HG03439 (cell line): ENCODE measurements at regions not wholly inside any gene's neighbourhood (a gene's known extent, or its start where the extent isn't known, plus 50 kb on each side); places are given as distances from the start of the nearest gene placed in this dataset.

Experiments
- ATAC-seq: cut with Tn5 transposase; IDR thresholded peaks from one replicate; pipeline ENCODE4 v1.9.1; 2021; ENCODE audit warnings: mild to moderate bottlenecking, moderate library complexity; ENCODE audit not compliant: unreplicated experiment

GRCh38 chr6:93972791-93973190 lies 553.4 kb upstream of the EPHA7 start:
- no peak for ATAC-seq

GRCh38 chr6:93970684-93971083 lies 551.3 kb upstream of the EPHA7 start:
- no peak for ATAC-seq

GRCh38 chr6:93968126-93968525 lies 548.8 kb upstream of the EPHA7 start:
- no peak for ATAC-seq

- no peak for ATAC-seq
These were observed 545.6 kb upstream of the EPHA7 start for GRCh38 chr6:93964926-93965325.

GRCh38 chr6:93964321-93964720 lies 545.0 kb upstream of the EPHA7 start:
- no peak for ATAC-seq

GRCh38 chr6:93962566-93962965 lies 543.2 kb upstream of the EPHA7 start:
- no peak for ATAC-seq

- ATAC-seq, result no peak
These were observed 535.2 kb upstream of the EPHA7 start for GRCh38 chr6:93954584-93954983.

GRCh38 chr6:93943661-93944060 lies 524.3 kb upstream of the EPHA7 start:
- no peak for ATAC-seq

- ATAC-seq, result no peak
These were observed 521.0 kb upstream of the EPHA7 start for GRCh38 chr6:93940381-93940780.

GRCh38 chr6:93932175-93932574 lies 512.8 kb upstream of the EPHA7 start:
- no peak for ATAC-seq

GRCh38 chr6:93927731-93928130 lies 508.4 kb upstream of the EPHA7 start:
- ATAC-seq, result no peak

GRCh38 chr6:93919365-93919764 lies 500.0 kb upstream of the EPHA7 start:
- ATAC-seq, result no peak

- ATAC-seq, result no peak
These were observed 498.9 kb upstream of the EPHA7 start for GRCh38 chr6:93918258-93918657.

GRCh38 chr6:93917216-93917615 lies 497.9 kb upstream of the EPHA7 start:
- ATAC-seq, result no peak

- no peak for ATAC-seq
These were observed 497.4 kb upstream of the EPHA7 start for GRCh38 chr6:93916716-93917115.

- ATAC-seq, result no peak
These were observed 496.6 kb upstream of the EPHA7 start for GRCh38 chr6:93915961-93916360.

GRCh38 chr6:93902517-93902916 lies 483.2 kb upstream of the EPHA7 start:
- no peak for ATAC-seq

- ATAC-seq, result no peak
These were observed 480.8 kb upstream of the EPHA7 start for GRCh38 chr6:93900142-93900541.

GRCh38 chr6:93896081-93896480 lies 476.7 kb upstream of the EPHA7 start:
- ATAC-seq, result no peak

GRCh38 chr6:93894521-93894920 lies 475.2 kb upstream of the EPHA7 start:
- ATAC-seq, result no peak

GRCh38 chr6:93889713-93890112 lies 470.4 kb upstream of the EPHA7 start:
- no peak for ATAC-seq

GRCh38 chr6:93886416-93886815 lies 467.1 kb upstream of the EPHA7 start:
- no peak for ATAC-seq

GRCh38 chr6:93859971-93860370 lies 440.6 kb upstream of the EPHA7 start:
- ATAC-seq, result no peak

- ATAC-seq, result no peak
These were observed 438.9 kb upstream of the EPHA7 start for GRCh38 chr6:93858213-93858612.
